ENCODE measurements at regions not wholly inside any gene's neighbourhood (a gene's known extent, or its start where the extent isn't known, plus 50 kb on each side); places are given as distances from the start of the nearest gene placed in this dataset.

- Histone ChIP-seq H4K20me1 (ENCODE audit: insufficient read depth, low read length) (no peaks in the 10 kb centered on the region), H3K36me3 (ENCODE audit: insufficient read depth, low read length) (peaks cover 6% of the 10 kb centered on the region), H3K4me1 (ENCODE audit: insufficient read depth, low read length, poor library complexity, severe bottlenecking) (peaks cover 19% of the 10 kb centered on the region), H2AFZ (ENCODE audit: low read length) (no peak overlapping the region), H3K4me2 (ENCODE audit: low read length) (no peak overlapping the region), H3K9me3 (ENCODE audit: low read length) (peaks cover 22% of the 10 kb centered on the region; the same call in 1 of the 2 replicates), H3K79me2 (ENCODE audit: insufficient read depth, low read depth, low read length) (no peaks in the 10 kb centered on the region), H3K9me2 (ENCODE audit: insufficient read depth, low read length) (no peaks in the 10 kb centered on the region), H3K27ac (ENCODE audit: low read depth, low read length, poor library complexity, severe bottlenecking) (no peak overlapping the region), H3K4me3 (ENCODE audit: low read depth, low read length, poor library complexity, severe bottlenecking) (no peak overlapping the region)
- CTCF ChIA-PET (ENCODE audit: unreplicated experiment): no interaction called here
- POLR2A ChIA-PET: no interaction called here
- TF ChIP-seq CTCF (conservative IDR thresholded peaks at IDR 0.05; ENCODE audit: low read length) (no peak), EZH2phosphoT487 (IDR thresholded peaks at IDR 0.05; ENCODE audit: borderline replicate concordance, low read depth, low read length) (no peak)
- no peak for DNase-seq (ENCODE audit: low spot score)
- intact Hi-C loops (cut with micrococcal nuclease; ENCODE audit: unreplicated experiment): no loop called here
- BruUV-seq (replicated peaks): no TSS peak
Observed at GRCh38 chr20:56839786-56840185, 210.7 kb downstream of the TFAP2C start.

- ChIA-PET POLR2A (interaction anchor here (1.0 kb wide), 1 partner anchor 17 kb away, joined by 3 read pairs; no protein-coding TSS in a partner anchor), CTCF (ENCODE audit: unreplicated experiment) (no interaction called here)
- Histone ChIP-seq H2AFZ (ENCODE audit: low read length) (no peak overlapping the region), H3K4me1 (ENCODE audit: insufficient read depth, low read length, poor library complexity, severe bottlenecking) (peaks cover 29% of the 10 kb centered on the region), H3K4me3 (ENCODE audit: low read depth, low read length, poor library complexity, severe bottlenecking) (no peak overlapping the region), H3K9me3 (ENCODE audit: low read length) (peaks cover 22% of the 10 kb centered on the region; the same call in 1 of the 2 replicates), H4K20me1 (ENCODE audit: insufficient read depth, low read length) (no peaks in the 10 kb centered on the region), H3K36me3 (ENCODE audit: insufficient read depth, low read length) (peaks cover 6% of the 10 kb centered on the region), H3K4me2 (ENCODE audit: low read length) (no peak overlapping the region), H3K9me2 (ENCODE audit: insufficient read depth, low read length) (no peaks in the 10 kb centered on the region), H3K79me2 (ENCODE audit: insufficient read depth, low read depth, low read length) (no peaks in the 10 kb centered on the region), H3K27ac (ENCODE audit: low read depth, low read length, poor library complexity, severe bottlenecking) (no peak overlapping the region)
- no TSS peak for BruUV-seq (replicated peaks)
- no peak for DNase-seq (ENCODE audit: low spot score)
- intact Hi-C loops (cut with micrococcal nuclease; ENCODE audit: unreplicated experiment): no loop called here
- TF ChIP-seq EZH2phosphoT487 (IDR thresholded peaks at IDR 0.05; ENCODE audit: borderline replicate concordance, low read depth, low read length) (no peak), CTCF (conservative IDR thresholded peaks at IDR 0.05; ENCODE audit: low read length) (no peak)
Observed at GRCh38 chr20:56840716-56841261, 211.7 kb downstream of the TFAP2C start.

GRCh38 chr20:56841346-56841908, 212.3 kb downstream of the TFAP2C start:
- no peak for TF ChIP-seq CTCF (conservative IDR thresholded peaks at IDR 0.05; ENCODE audit: low read length)
- no peak for TF ChIP-seq EZH2phosphoT487 (IDR thresholded peaks at IDR 0.05; ENCODE audit: borderline replicate concordance, low read depth, low read length)
- no TSS peak for BruUV-seq (replicated peaks)
- intact Hi-C loops (cut with micrococcal nuclease; ENCODE audit: unreplicated experiment): no loop called here
- Histone ChIP-seq H3K36me3 (ENCODE audit: insufficient read depth, low read length) (peaks cover 6% of the 10 kb centered on the region), H3K9me3 (ENCODE audit: low read length) (peaks cover 22% of the 10 kb centered on the region; the same call in 1 of the 2 replicates), H3K4me2 (ENCODE audit: low read length) (no peak overlapping the region), H3K4me1 (ENCODE audit: insufficient read depth, low read length, poor library complexity, severe bottlenecking) (peaks cover 35% of the 10 kb centered on the region), H3K9me2 (ENCODE audit: insufficient read depth, low read length) (no peaks in the 10 kb centered on the region), H3K79me2 (ENCODE audit: insufficient read depth, low read depth, low read length) (no peaks in the 10 kb centered on the region), H3K4me3 (ENCODE audit: low read depth, low read length, poor library complexity, severe bottlenecking) (no peak overlapping the region), H3K27ac (ENCODE audit: low read depth, low read length, poor library complexity, severe bottlenecking) (no peak overlapping the region), H2AFZ (ENCODE audit: low read length) (no peak overlapping the region), H4K20me1 (ENCODE audit: insufficient read depth, low read length) (no peaks in the 10 kb centered on the region)
- DNase-seq (ENCODE audit: low spot score): no peak
- CTCF ChIA-PET (ENCODE audit: unreplicated experiment): no interaction called here
- POLR2A ChIA-PET: no interaction called here

Measured in OCI-LY7 (cell line).